ENCODE measurements at regions not wholly inside any gene's neighbourhood (a gene's known extent, or its start where the extent isn't known, plus 50 kb on each side); places are given as distances from the start of the nearest gene placed in this dataset.
"Not testable (repeated sequence)": the region's sequence is repeated elsewhere in the genome, so short reads cannot be mapped to it uniquely, and the experiment has no call there.

DNA sequence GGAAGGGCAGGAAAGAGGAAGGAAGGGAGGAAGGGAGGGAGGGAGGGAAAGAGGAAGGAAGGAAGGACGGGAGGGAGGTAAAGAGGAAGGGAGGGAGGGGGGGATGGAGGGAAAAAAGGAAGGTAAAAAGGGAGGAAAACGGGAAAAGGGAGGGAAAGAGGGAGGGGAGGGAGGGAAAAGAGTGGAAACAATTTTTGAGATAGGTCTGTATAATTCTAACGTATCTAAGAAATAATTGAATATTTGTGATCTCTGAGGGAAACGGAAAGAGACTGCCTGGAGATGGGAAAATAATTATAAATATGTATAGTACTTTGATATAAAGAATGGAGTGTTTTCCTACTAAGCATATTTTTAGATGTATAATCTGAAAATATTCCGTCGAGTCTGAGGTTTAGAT lies 158.2 kb upstream of the FOXK1 start:
- DNase-seq (ENCODE audit: low read depth): no peak

DNA sequence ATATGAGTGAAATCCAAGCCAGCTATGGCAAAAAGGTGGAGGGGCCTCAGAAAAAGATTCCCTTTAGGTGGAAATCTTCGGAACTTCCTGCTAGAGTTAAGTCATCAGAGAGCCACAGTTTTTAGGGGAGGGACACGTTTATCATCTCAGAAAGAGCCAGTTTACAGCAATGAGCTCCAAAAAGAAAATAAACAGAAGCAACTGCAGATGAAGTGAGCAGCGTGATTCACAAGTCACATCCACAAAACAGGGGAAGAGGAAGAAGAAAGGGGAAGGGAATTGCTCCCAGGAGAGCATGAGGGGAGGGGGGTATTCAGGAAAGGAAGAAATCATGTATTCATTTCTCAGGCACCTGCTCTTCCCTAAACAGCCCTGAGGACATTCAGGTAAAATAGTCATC lies 156.2 kb upstream of the FOXK1 start:
- no peak for DNase-seq (ENCODE audit: low read depth)

- DNase-seq (ENCODE audit: low read depth): no peak
These were observed 154.0 kb upstream of the FOXK1 start for GRCh38 chr7:4527988-4528636.

DNA sequence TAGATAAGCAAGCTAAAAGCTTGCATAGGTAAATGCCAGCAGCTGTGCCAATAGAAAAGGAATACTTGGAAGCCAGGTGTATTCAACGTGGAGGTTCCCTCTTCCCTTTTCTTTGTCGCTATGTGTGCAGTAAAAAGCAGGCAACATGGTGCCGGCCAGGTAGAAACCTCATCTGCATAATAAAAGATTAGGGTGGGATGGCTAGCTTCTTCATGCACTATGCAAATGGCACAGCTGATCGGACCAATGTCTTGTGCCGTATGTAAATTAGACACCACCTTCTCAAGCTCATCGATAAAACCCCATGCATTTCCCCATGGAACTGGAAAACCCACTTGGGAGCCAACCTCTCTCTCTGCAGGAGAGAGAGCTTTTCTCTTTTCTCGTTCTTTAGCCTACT lies 150.9 kb upstream of the FOXK1 start:
- DNase-seq (ENCODE audit: low read depth): no peak

DNA sequence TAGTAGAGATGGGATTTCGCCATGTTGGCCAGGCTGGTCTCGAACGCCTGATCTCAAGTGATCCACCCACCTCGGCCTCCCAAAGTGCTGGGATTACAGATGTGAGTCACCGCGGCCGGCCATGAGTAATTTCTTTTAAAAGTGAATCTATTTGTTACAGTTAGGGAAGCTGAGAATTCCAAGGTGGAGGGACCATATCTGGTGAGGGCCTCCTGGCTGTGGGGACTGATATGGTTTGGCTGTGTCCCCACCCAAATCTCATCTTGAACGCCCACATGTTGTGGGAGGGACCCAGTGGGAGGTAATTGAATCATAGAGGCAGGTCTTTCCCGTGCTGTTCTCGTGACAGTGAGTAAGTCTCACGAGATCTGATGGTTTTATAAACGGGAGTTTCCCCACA lies 148.8 kb upstream of the FOXK1 start:
- not testable (repeated sequence) for DNase-seq (ENCODE audit: low read depth)

- no peak for DNase-seq (ENCODE audit: low read depth)
These were observed 132.4 kb upstream of the FOXK1 start for GRCh38 chr7:4549681-4550080.

GRCh38 chr7:4550117-4550516 lies 132.0 kb upstream of the FOXK1 start:
- DNase-seq (ENCODE audit: low read depth): no peak

DNA sequence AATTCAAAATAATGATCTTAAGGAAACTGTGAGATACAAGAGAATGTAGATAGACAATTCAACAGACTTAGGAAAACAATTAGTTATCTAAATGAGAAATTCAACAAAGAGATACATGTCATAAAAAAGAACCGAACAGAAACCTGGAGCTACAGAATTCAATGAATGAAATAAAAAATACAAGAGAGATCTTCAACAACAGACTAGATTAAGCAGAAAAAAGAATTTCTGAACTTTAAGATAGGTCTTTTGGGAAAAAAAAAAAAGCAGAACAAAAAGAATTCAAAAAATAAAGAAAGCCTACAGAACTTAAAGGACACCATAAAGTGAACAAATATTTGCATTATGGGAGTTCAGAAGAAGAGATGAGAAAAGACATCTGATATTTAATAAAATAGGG lies 129.1 kb upstream of the FOXK1 start:
- no peak for DNase-seq (ENCODE audit: low read depth)

DNA sequence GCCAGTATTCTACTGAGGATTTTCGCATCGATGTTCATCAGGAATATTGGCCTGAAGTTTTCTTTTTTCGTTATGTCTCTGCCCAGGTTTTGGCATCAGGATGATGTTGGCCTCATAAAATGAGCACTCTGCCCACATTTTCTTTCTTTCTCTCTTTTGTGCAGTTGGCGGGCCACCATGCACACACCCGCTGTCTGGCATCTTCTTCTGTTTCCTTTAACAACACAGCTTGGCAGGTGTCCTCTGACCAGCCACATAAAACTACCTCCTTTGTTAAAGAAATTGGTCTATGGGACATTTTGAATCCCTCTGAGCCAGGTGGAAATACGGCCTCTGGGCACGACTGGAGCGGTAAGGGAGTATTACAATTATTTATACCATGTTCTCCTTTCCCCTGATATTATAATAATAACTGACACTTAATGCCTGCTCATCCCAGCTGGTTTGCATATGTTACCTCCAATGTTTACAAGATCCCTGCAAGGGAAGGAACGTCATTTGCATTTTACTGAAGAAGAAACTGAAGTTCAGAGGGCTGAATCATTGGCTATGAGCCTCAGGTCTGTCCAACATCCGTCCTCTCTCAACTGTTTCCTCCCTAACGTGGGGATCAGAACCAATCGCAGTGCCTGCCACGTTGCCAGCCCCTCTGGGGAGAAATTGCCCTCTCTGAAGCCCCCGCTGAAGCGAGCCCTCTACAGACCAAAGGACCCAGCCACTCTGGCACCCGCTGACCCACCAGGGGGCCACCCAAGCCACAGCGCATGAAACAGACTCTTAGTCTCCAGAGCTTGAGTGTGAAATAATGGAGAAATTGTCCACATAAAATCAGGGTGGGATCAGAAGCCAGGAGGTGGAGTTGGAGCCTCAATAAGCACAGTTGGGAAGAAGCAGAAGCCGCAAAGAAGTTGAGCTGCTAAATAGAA lies 125.0 kb upstream of the FOXK1 start:
- DNase-seq (ENCODE audit: low read depth): no peak

DNA sequence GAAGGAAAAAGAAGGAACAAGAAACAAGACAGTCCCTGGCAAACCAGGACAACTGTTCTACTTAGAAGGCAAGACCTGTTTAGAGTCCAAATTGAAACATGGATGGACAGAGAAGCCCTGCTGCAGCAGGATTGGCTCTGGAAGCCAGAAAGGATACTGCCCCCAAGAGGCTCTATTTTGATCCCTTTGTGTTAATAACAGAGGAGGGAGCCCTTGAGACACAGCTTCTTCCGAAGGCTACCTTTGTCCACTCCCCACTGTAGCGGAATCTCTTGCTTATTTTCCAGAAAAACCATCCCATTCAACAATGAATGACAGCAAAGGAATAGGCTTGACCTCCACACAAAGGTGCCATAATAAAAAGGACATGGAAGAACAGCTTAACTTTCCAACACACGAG lies 120.3 kb upstream of the FOXK1 start:
- no peak for DNase-seq (ENCODE audit: low read depth)

- DNase-seq (ENCODE audit: low read depth): no peak
These were observed 115.4 kb upstream of the FOXK1 start for GRCh38 chr7:4566714-4567113.

DNA sequence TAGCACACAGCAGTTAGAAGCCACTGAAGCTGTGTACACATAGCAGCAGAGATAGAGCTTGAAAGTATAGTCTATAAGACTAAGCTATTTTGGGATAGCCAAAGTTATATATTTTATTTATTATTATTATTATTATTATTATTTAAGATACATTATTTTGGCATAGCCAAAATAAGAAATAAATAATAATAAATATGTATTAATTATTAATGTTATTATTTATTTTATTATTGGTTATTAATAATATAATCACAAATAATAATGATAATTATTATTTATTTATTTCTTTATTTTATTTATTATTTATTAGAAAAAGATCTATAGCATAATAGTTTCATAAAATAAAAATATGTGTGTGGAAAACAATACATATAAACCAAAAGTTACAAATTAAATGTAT lies 107.2 kb upstream of the FOXK1 start:
- no peak for DNase-seq (ENCODE audit: low read depth)

- DNase-seq (ENCODE audit: low read depth): no peak
These were observed 106.8 kb upstream of the FOXK1 start for GRCh38 chr7:4575254-4575653.

DNA sequence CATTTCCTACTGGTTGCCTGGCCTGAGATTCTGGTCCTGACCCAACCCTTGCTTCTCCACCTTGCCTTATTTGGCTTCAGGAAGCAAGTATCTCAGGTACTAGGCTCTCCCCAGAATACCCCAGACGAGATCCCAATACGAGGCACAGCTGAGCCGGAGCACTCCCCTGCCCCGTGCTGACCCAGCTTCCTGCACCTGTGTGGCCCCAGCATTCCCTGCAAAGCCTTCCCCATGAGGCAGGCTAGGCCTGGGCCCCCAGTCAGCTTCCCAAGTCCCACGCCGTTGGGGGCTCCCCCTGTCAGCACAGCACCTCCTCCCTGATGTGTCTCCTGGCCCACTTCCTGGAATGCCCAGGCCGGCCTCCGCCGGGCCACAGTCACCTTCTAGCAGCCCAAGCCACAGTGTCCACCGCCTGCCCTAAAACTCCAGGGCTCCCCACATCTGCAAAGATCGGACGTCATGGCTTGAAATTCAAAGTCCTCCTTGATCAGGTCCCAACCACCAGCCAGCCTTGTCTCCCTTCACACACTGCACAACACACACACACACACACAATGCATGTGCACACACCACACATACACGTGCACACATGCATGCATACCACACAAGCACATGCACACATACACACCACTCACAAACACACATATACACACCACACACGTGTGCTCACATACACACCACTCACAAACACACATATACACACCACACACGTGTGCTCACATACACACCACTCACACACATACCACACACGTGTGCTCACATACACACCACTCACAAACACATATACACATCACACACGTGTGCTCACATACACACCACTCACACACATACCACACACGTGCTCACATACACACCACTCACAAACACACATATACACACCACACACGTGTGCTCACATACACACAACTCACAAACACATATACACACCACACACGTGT lies 78.9 kb upstream of the FOXK1 start:
- no peak for DNase-seq (ENCODE audit: low read depth)

- no peak for DNase-seq (ENCODE audit: low read depth)
These were observed 78.3 kb upstream of the FOXK1 start for GRCh38 chr7:4603843-4604231.

GRCh38 chr7:4604456-4604940 lies 77.6 kb upstream of the FOXK1 start:
- DNase-seq (ENCODE audit: low read depth): no peak

DNA sequence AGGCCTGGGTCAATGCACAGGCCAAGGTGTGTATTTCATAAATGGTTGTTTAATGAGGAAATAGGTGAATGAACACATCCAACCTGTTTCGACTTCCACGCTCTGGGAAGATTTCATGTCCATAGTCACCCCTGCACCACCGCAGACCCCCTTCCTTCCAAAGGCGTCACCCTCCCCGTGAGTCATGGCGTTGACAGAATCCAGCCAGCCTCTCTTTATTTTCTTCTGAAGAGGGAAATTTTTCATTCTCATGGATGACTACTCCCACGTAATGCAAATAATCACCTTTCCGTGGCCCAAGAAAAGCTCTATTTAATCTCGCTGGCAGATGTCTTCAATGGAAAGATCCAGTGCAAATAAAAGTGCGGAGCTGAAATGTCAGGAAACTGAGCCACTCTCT lies 75.3 kb upstream of the FOXK1 start:
- no peak for DNase-seq (ENCODE audit: low read depth)

GRCh38 chr7:4607311-4607729 lies 74.8 kb upstream of the FOXK1 start:
- no peak for DNase-seq (ENCODE audit: low read depth)

GRCh38 chr7:4609576-4609975 lies 72.5 kb upstream of the FOXK1 start:
- not testable (repeated sequence) for DNase-seq (ENCODE audit: low read depth)

DNA sequence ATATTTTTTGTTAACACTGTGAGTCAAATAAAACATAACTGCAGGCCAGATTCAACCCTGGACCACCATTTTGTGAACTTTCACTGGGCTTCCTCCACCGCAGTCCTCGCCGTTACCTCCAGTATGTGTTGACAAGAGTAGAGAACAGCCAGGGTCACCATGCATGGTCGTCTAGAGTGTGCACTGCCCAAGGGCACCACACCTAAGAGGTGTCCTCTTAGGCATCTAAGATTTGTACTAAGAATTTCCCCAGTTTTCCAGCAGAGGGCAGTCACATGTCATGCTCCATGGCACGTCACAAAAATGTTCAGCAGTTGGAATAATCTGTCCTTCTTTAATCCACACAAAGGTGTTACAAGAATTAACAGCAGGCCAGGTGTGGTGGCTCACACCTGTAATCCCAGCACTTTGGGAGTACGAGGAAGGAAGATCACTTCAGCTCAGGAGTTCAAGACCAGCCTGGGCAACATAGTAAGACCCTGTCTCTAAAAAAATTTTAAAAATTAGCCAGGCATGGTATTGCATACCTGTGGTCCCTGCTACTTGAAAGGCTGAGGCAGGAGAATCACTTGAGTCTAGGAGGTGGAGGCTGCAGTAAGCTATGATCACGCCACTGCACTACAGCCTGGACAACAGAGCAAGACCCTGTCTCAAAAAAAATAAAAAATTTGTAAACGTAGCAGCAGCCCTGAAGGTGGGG lies 71.2 kb upstream of the FOXK1 start:
- no peak for DNase-seq (ENCODE audit: low read depth)

- DNase-seq (ENCODE audit: low read depth): no peak
These were observed 69.9 kb upstream of the FOXK1 start for GRCh38 chr7:4612237-4612636.
